ENCODE measurements at regions not wholly inside any gene's neighbourhood (a gene's known extent, or its start where the extent isn't known, plus 50 kb on each side); places are given as distances from the start of the nearest gene placed in this dataset.

DNA sequence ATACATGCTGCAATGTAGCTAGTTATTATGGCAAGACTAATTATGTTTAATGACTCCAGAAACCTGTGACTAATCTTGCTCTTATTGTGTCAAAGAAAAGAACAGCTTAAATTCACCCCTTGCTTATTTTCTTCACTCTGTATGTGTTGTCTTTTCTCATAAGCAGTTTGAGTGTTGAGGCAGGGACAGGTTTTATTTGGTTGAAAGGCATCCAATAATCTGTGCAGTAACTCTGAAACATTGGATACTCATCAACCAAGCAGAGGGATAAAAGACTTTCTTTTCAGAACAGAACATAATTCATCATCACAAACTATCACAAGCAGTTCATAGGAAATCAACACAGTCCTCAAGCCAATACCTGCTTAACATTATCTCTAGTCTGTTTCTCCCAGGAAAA is 797.6 kb upstream of the MBL2 start (continued):
- TF ChIP-seq FOSB (CRISPR knock-in tag; IDR thresholded peaks at IDR 0.05) (no peak), POLR2A (IDR thresholded peaks at IDR 0.05; ENCODE audit: low read length) (no peak)

GRCh38 chr10:53569455-53569854 is 796.9 kb upstream of the MBL2 start:
- FAIRE-seq (no peak), ATAC-seq (no peak), DNase-seq (ENCODE audit: low read depth in 1 of 2, low spot score in 1 of 2) (no peak)
- WGBS (ENCODE audit: missing lambda C conversion rate): 2% methylated on average over 3 of the region's 3 CpGs
- TF ChIP-seq CHD4 (IDR thresholded peaks at IDR 0.05; ENCODE audit: borderline replicate concordance) (no peak), CEBPB (IDR thresholded peaks at IDR 0.05) (no peak), RARB (CRISPR knock-in tag; IDR thresholded peaks at IDR 0.05) (no peak), ZC3H11A (IDR thresholded peaks at IDR 0.05) (no peak), POLR2AphosphoS2 (conservative IDR thresholded peaks at IDR 0.05; ENCODE audit: low read length) (no peak), SMC3 (IDR thresholded peaks at IDR 0.05) (no peak), SREBF2 (IDR thresholded peaks at IDR 0.05) (no peak), EHMT2 (IDR thresholded peaks at IDR 0.05; ENCODE audit: low read depth) (no peak), EHF (CRISPR knock-in tag; IDR thresholded peaks at IDR 0.05) (no peak), NPAS2 (CRISPR knock-in tag; IDR thresholded peaks at IDR 0.05; ENCODE audit: borderline replicate concordance) (no peak)
- TF ChIP-seq, protein P1, sequence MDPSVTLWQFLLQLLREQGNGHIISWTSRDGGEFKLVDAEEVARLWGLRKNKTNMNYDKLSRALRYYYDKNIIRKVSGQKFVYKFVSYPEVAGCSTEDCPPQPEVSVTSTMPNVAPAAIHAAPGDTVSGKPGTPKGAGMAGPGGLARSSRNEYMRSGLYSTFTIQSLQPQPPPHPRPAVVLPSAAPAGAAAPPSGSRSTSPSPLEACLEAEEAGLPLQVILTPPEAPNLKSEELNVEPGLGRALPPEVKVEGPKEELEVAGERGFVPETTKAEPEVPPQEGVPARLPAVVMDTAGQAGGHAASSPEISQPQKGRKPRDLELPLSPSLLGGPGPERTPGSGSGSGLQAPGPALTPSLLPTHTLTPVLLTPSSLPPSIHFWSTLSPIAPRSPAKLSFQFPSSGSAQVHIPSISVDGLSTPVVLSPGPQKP (IDR thresholded peaks at IDR 0.05; ENCODE audit: low read depth, low read length): no peak
- H3K9me3 ChIP-seq: no peaks in the 10 kb centered on the region
- no peak overlapping the region for H3K4me2 ChIP-seq
- CTCF ChIA-PET: no interaction called here
- H3K4me1 ChIP-seq: no peaks in the 10 kb centered on the region
- H3K4me3 ChIP-seq: no peak overlapping the region
- H3K27ac ChIP-seq: no peak overlapping the region
- POLR2A ChIA-PET: no interaction called here

DNA sequence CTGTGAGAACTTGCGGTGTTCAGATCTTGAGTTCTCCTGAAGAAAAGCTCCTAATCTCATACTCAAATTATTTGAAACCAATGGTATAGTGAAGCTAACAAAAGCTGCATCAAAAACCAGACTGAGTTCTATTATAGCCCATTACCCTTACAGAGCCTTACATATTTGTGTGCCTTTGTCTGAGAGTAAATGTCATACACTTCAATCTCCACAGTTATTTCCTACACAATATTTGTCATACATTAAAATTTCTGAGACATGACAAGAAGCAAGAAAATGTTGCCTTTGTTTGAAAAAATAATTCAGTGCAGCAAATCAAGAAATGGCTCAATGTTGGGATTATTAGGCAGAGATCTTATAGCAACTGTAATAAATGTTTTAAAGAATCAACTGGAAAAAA is 776.1 kb upstream of the MBL2 start:
- ChIA-PET POLR2A (no interaction called here), CTCF (no interaction called here)
- TF ChIP-seq, protein P2, sequence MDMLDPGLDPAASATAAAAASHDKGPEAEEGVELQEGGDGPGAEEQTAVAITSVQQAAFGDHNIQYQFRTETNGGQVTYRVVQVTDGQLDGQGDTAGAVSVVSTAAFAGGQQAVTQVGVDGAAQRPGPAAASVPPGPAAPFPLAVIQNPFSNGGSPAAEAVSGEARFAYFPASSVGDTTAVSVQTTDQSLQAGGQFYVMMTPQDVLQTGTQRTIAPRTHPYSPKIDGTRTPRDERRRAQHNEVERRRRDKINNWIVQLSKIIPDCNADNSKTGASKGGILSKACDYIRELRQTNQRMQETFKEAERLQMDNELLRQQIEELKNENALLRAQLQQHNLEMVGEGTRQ (IDR thresholded peaks at IDR 0.05): no peak
- TF ChIP-seq FOSB (CRISPR knock-in tag; IDR thresholded peaks at IDR 0.05) (no peak), EHMT2 (IDR thresholded peaks at IDR 0.05; ENCODE audit: low read depth) (no peak), CTCF (IDR thresholded peaks at IDR 0.05) (no peak), CBX8 (IDR thresholded peaks at IDR 0.05) (no peak), MAFK (IDR thresholded peaks at IDR 0.05; ENCODE audit: partially characterized antibody) (no peak), HDAC2 (IDR thresholded peaks at IDR 0.05) (no peak), HOXA7 (CRISPR knock-in tag; IDR thresholded peaks at IDR 0.05) (no peak), ZC3H11A (IDR thresholded peaks at IDR 0.05) (no peak), PBX3 (IDR thresholded peaks at IDR 0.05) (no peak), RNF2 (IDR thresholded peaks at IDR 0.05; ENCODE audit: borderline replicate concordance, low read depth) (no peak)
- TF ChIP-seq, protein P3, sequence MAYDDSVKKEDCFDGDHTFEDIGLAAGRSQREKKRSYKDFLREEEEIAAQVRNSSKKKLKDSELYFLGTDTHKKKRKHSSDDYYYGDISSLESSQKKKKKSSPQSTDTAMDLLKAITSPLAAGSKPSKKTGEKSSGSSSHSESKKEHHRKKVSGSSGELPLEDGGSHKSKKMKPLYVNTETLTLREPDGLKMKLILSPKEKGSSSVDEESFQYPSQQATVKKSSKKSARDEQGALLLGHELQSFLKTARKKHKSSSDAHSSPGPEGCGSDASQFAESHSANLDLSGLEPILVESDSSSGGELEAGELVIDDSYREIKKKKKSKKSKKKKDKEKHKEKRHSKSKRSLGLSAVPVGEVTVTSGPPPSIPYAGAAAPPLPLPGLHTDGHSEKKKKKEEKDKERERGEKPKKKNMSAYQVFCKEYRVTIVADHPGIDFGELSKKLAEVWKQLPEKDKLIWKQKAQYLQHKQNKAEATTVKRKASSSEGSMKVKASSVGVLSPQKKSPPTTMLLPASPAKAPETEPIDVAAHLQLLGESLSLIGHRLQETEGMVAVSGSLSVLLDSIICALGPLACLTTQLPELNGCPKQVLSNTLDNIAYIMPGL (CRISPR knock-in tag; IDR thresholded peaks at IDR 0.05; ENCODE audit: borderline replicate concordance): no peak
- TF ChIP-seq, protein P1 (IDR thresholded peaks at IDR 0.05; ENCODE audit: low read depth, low read length): no peak
- no peak overlapping the region for H3K4me3 ChIP-seq
- 54% methylated on average over 1 of the region's 1 CpG for WGBS (ENCODE audit: missing lambda C conversion rate)
- H3K4me2 ChIP-seq: no peak overlapping the region
- no peaks in the 10 kb centered on the region for H3K4me1 ChIP-seq
- FAIRE-seq: no peak
- ATAC-seq: no peak
- no peak for DNase-seq (ENCODE audit: low read depth in 1 of 2, low spot score in 1 of 2)
- H3K27ac ChIP-seq: no peak overlapping the region
- no peaks in the 10 kb centered on the region for H3K9me3 ChIP-seq

All from A549 (cell line).